GM20000 (cell line): ENCODE measurements at regions not wholly inside any gene's neighbourhood (a gene's known extent, or its start where the extent isn't known, plus 50 kb on each side); places are given as distances from the start of the nearest gene placed in this dataset.

Source experiments
- DNase-seq: peaks from one replicate; pipeline ENCODE4 v3.0.0; 2012; ENCODE audit warnings: low spot score
- CTCF ChIP-seq: IDR thresholded peaks from 2 replicates; pipeline ENCODE4 v1.5.1; 2012; ENCODE audit warnings: mild to moderate bottlenecking, control low read depth; ENCODE audit errors: extremely low read depth, missing control alignments

- no peak for TF ChIP-seq CTCF
- no peak for DNase-seq
These were observed 202.5 kb upstream of the GPR26 start for GRCh38 chr10:123463698-123464097.

- no peak for TF ChIP-seq CTCF
- DNase-seq = no peak
These were observed 201.5 kb upstream of the GPR26 start for GRCh38 chr10:123464430-123465323.

GRCh38 chr10:123470336-123470921 lies 195.7 kb upstream of the GPR26 start:
- no peak for TF ChIP-seq CTCF
- DNase-seq = no peak

GRCh38 chr10:123471811-123472210 lies 194.3 kb upstream of the GPR26 start:
- no peak for DNase-seq
- TF ChIP-seq CTCF = no peak

GRCh38 chr10:123472606-123473005 lies 193.5 kb upstream of the GPR26 start:
- DNase-seq = no peak
- no peak for TF ChIP-seq CTCF

GRCh38 chr10:123474700-123475099 lies 191.5 kb upstream of the GPR26 start:
- DNase-seq = no peak
- TF ChIP-seq CTCF = no peak

- TF ChIP-seq CTCF = no peak
- no peak for DNase-seq
These were observed 190.7 kb upstream of the GPR26 start for GRCh38 chr10:123475466-123475865.
